ENCODE measurements at regions not wholly inside any gene's neighbourhood (a gene's known extent, or its start where the extent isn't known, plus 50 kb on each side); places are given as distances from the start of the nearest gene placed in this dataset.

DNA sequence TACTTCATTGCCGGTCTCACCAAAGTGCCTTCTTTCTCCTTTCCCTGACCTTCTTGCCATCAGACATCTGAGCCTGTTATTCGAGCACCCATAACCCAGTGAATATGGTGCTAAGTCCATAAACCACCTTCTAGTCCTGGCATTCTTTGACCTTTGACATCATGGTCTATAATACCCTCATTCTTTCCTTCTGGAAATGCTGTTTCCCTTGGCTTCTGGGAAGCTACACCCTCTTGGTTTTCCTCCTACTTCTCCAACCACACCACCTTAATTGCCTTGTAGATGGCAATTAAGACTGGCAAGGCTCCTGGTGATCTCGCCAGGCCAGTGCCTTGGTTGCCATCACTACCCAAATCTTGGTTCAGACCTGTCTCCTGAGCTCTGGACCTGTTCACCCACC, 56.1 kb upstream of the TRAK1 start:
- peaks cover 24% of the 10 kb centered on the region for H3F3A ChIP-seq (ENCODE audit: low read depth)
- H3K27me3 ChIP-seq: no peaks in the 10 kb centered on the region
- no peak overlapping the region for H3K9ac ChIP-seq
- DNase-seq (ENCODE audit: low spot score): no peak
- no peak overlapping the region for H3K27ac ChIP-seq
- peaks cover 28% of the 10 kb centered on the region for H3K4me1 ChIP-seq
- no peak overlapping the region for H2AFZ ChIP-seq (replicated peaks)
- no peak overlapping the region for H3K4me3 ChIP-seq
- no peak overlapping the region for H3K4me2 ChIP-seq
- H3K4me3 Mint-ChIP-seq: no peak overlapping the region
- peaks cover 19% of the 10 kb centered on the region for H3K27me3 Mint-ChIP-seq (ENCODE audit: insufficient read depth, low read depth)
- H3K4me1 Mint-ChIP-seq: peaks cover 65% of the 10 kb centered on the region
- no peak overlapping the region for H3K27ac Mint-ChIP-seq
- H3K9me3 Mint-ChIP-seq: no peaks in the 10 kb centered on the region
- H4K20me1 ChIP-seq (ENCODE audit: low read depth): peaks cover 43% of the 10 kb centered on the region
- H3K36me3 ChIP-seq: no peaks in the 10 kb centered on the region
- TF ChIP-seq EZH2 (IDR thresholded peaks at IDR 0.05) (no peak), EZH2phosphoT487 (IDR thresholded peaks at IDR 0.05) (no peak), CTCF (IDR thresholded peaks at IDR 0.05) (no peak)
- H3K36me3 Mint-ChIP-seq: peaks cover 28% of the 10 kb centered on the region
- no peaks in the 10 kb centered on the region for H3K9me3 ChIP-seq (ENCODE audit: low read depth)
- peaks cover 66% of the 10 kb centered on the region for H3K79me2 ChIP-seq (ENCODE audit: low read depth)

- H3K4me3 ChIP-seq: no peak overlapping the region
- Mint-ChIP-seq H3K9me3 (peaks cover 2% of the 10 kb centered on the region), H3K27ac (peak overlapping the region; percentile 90), H3K4me1 (peaks cover 68% of the 10 kb centered on the region), H3K27me3 (ENCODE audit: insufficient read depth, low read depth) (peaks cover 19% of the 10 kb centered on the region), H3K4me3 (no peak overlapping the region), H3K36me3 (peaks cover 26% of the 10 kb centered on the region)
- no peaks in the 10 kb centered on the region for H3K36me3 ChIP-seq
- peaks cover 64% of the 10 kb centered on the region for H3K79me2 ChIP-seq (ENCODE audit: low read depth)
- H3K4me1 ChIP-seq: peaks cover 28% of the 10 kb centered on the region
- DNase-seq (ENCODE audit: low spot score): no peak
- H3K27ac ChIP-seq: no peak overlapping the region
- no peak overlapping the region for H2AFZ ChIP-seq (replicated peaks)
- no peaks in the 10 kb centered on the region for H3K9me3 ChIP-seq (ENCODE audit: low read depth)
- no peak overlapping the region for H3K9ac ChIP-seq
- TF ChIP-seq EZH2 (IDR thresholded peaks at IDR 0.05): no peak
- TF ChIP-seq CTCF (IDR thresholded peaks at IDR 0.05): no peak
- TF ChIP-seq EZH2phosphoT487 (IDR thresholded peaks at IDR 0.05): no peak
- peaks cover 43% of the 10 kb centered on the region for H4K20me1 ChIP-seq (ENCODE audit: low read depth)
- H3K27me3 ChIP-seq: no peaks in the 10 kb centered on the region
- H3F3A ChIP-seq (ENCODE audit: low read depth): peaks cover 24% of the 10 kb centered on the region
- H3K4me2 ChIP-seq: peak overlapping the region; percentile 30
These were observed 57.4 kb upstream of the TRAK1 start for GRCh38 chr3:42033741-42034140.

GRCh38 chr3:42032693-42033349, 58.3 kb upstream of the TRAK1 start:
- Histone ChIP-seq H3K36me3 (no peaks in the 10 kb centered on the region), H2AFZ (replicated peaks) (no peak overlapping the region), H3K79me2 (ENCODE audit: low read depth) (peaks cover 67% of the 10 kb centered on the region), H3K9ac (no peak overlapping the region), H3K4me2 (peak overlapping the region; percentile 55), H3K4me1 (peaks cover 28% of the 10 kb centered on the region), H4K20me1 (ENCODE audit: low read depth) (peaks cover 43% of the 10 kb centered on the region), H3K27me3 (no peaks in the 10 kb centered on the region), H3F3A (ENCODE audit: low read depth) (peaks cover 24% of the 10 kb centered on the region), H3K27ac (no peak overlapping the region), H3K9me3 (ENCODE audit: low read depth) (no peaks in the 10 kb centered on the region), H3K4me3 (no peak overlapping the region)
- Mint-ChIP-seq H3K36me3 (peaks cover 29% of the 10 kb centered on the region), H3K27me3 (ENCODE audit: insufficient read depth, low read depth) (peaks cover 21% of the 10 kb centered on the region), H3K27ac (peak overlapping the region; percentile 90), H3K4me1 (peaks cover 70% of the 10 kb centered on the region), H3K9me3 (peaks cover 8% of the 10 kb centered on the region), H3K4me3 (peak overlapping the region; percentile 61)
- DNase-seq (ENCODE audit: low spot score): peak; percentile 91
- TF ChIP-seq CTCF (IDR thresholded peaks at IDR 0.05): no peak
- TF ChIP-seq EZH2phosphoT487 (IDR thresholded peaks at IDR 0.05): peak; percentile 93
- no peak for TF ChIP-seq EZH2 (IDR thresholded peaks at IDR 0.05)
